ENCODE measurements at regions not wholly inside any gene's neighbourhood (a gene's known extent, or its start where the extent isn't known, plus 50 kb on each side); places are given as distances from the start of the nearest gene placed in this dataset.

DNA sequence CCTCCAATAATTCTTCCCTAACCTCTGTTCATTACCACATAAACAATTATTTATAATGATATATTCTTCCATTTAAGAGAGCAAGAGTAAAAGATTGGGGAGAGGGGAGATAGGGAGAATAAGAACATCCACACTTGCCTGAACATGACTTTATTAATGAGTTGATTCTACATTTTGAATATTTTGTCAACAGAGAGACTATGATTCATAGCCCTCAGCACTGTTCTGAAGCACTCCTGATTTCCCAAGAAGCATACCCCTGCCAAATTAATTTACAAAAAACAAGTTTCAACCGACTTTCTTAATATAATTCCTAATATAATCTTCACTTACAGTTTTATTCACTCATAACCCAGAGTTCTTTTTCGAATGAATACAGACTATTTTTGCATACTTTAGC, 828.8 kb downstream of the ROBO2 start:
- Histone ChIP-seq H3K36me3 (ENCODE audit: control insufficient read depth, insufficient read depth, low read length) (no peaks in the 10 kb centered on the region), H3K4me3 (replicated peaks; ENCODE audit: low read depth, low read length) (no peak overlapping the region), H3K27me3 (replicated peaks; ENCODE audit: control insufficient read depth, insufficient read depth, low read length) (no peaks in the 10 kb centered on the region)
- no peak for TF ChIP-seq CTCF (IDR thresholded peaks at IDR 0.05; ENCODE audit: insufficient read depth, low read length, poor library complexity, severe bottlenecking)
- no peak for DNase-seq (ENCODE audit: extremely low read depth, insufficient read length)

DNA sequence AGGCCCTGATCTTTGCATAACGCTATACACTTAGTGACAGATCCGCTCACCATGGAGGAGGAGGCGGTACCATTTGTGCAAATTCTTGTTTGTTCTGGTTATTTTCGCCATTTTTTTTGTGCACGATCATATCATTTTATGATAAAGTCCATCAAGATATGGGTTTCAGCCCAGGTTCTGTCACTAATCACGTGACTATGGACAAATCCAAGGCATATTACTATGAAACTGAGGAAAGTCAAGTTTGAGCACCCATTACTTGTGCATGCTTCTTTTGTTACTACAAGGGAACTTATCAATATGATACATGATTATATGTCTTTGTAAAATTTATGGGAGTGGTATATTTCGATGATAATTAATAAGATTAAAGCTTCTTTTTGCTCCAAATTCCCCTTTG, 829.5 kb downstream of the ROBO2 start:
- DNase-seq (ENCODE audit: extremely low read depth, insufficient read length): no peak
- Histone ChIP-seq H3K4me3 (replicated peaks; ENCODE audit: low read depth, low read length) (no peak overlapping the region), H3K36me3 (ENCODE audit: control insufficient read depth, insufficient read depth, low read length) (no peaks in the 10 kb centered on the region), H3K27me3 (replicated peaks; ENCODE audit: control insufficient read depth, insufficient read depth, low read length) (no peaks in the 10 kb centered on the region)
- no peak for TF ChIP-seq CTCF (IDR thresholded peaks at IDR 0.05; ENCODE audit: insufficient read depth, low read length, poor library complexity, severe bottlenecking)

GRCh38 chr3:77871436-77871835, 831.5 kb downstream of the ROBO2 start:
- no peak for TF ChIP-seq CTCF (IDR thresholded peaks at IDR 0.05; ENCODE audit: insufficient read depth, low read length, poor library complexity, severe bottlenecking)
- Histone ChIP-seq H3K27me3 (replicated peaks; ENCODE audit: control insufficient read depth, insufficient read depth, low read length) (no peaks in the 10 kb centered on the region), H3K36me3 (ENCODE audit: control insufficient read depth, insufficient read depth, low read length) (no peaks in the 10 kb centered on the region), H3K4me3 (replicated peaks; ENCODE audit: low read depth, low read length) (no peak overlapping the region)
- no peak for DNase-seq (ENCODE audit: extremely low read depth, insufficient read length)

DNA sequence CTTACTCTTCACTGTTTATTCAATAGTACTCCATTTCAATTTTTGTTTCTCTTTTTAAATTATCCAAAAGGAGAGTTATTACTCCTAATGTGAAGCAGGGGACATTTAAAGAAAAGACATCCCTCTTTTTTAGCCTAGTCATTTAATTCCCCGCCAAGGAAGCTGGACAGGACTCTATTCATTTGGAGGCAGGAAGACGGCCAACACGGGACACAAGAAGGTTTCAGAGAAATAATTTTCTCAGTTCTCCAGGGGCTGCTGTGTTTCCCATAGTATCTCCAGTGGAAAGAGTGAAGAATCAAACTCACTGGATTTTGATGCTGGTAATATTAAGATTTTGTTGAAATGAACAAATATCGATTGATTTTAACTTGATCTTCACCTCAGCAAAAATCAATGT, 833.7 kb downstream of the ROBO2 start:
- H3K27me3 ChIP-seq (replicated peaks; ENCODE audit: control insufficient read depth, insufficient read depth, low read length): no peaks in the 10 kb centered on the region
- no peak for TF ChIP-seq CTCF (IDR thresholded peaks at IDR 0.05; ENCODE audit: insufficient read depth, low read length, poor library complexity, severe bottlenecking)
- H3K4me3 ChIP-seq (replicated peaks; ENCODE audit: low read depth, low read length): no peak overlapping the region
- no peak for DNase-seq (ENCODE audit: extremely low read depth, insufficient read length)
- no peaks in the 10 kb centered on the region for H3K36me3 ChIP-seq (ENCODE audit: control insufficient read depth, insufficient read depth, low read length)

- Histone ChIP-seq H3K36me3 (ENCODE audit: control insufficient read depth, insufficient read depth, low read length) (no peaks in the 10 kb centered on the region), H3K27me3 (replicated peaks; ENCODE audit: control insufficient read depth, insufficient read depth, low read length) (no peaks in the 10 kb centered on the region), H3K4me3 (replicated peaks; ENCODE audit: low read depth, low read length) (no peak overlapping the region)
- no peak for DNase-seq (ENCODE audit: extremely low read depth, insufficient read length)
- no peak for TF ChIP-seq CTCF (IDR thresholded peaks at IDR 0.05; ENCODE audit: insufficient read depth, low read length, poor library complexity, severe bottlenecking)
Observed at GRCh38 chr3:77885381-77885780, 845.5 kb downstream of the ROBO2 start.

- DNase-seq (ENCODE audit: extremely low read depth, insufficient read length): no peak
- Histone ChIP-seq H3K27me3 (replicated peaks; ENCODE audit: control insufficient read depth, insufficient read depth, low read length) (no peaks in the 10 kb centered on the region), H3K36me3 (ENCODE audit: control insufficient read depth, insufficient read depth, low read length) (no peaks in the 10 kb centered on the region), H3K4me3 (replicated peaks; ENCODE audit: low read depth, low read length) (no peak overlapping the region)
- no peak for TF ChIP-seq CTCF (IDR thresholded peaks at IDR 0.05; ENCODE audit: insufficient read depth, low read length, poor library complexity, severe bottlenecking)
Observed at GRCh38 chr3:77887611-77888010, 847.7 kb downstream of the ROBO2 start.

All from GM06990 (cell line).